ENCODE measurements at regions not wholly inside any gene's neighbourhood (a gene's known extent, or its start where the extent isn't known, plus 50 kb on each side); places are given as distances from the start of the nearest gene placed in this dataset.
A peak's percentile ranks its signal among the peaks of the same experiment; 100 is the strongest.

GRCh38 chr3:8441969-8442559 is 59.6 kb upstream of the LMCD1 start:
- Histone ChIP-seq H3K27ac (ENCODE audit: low read length) (no peak overlapping the region), H4K20me1 (ENCODE audit: insufficient read depth) (no peaks in the 10 kb centered on the region), H3F3A (ENCODE audit: insufficient read depth, low read length, poor library complexity, severe bottlenecking) (peaks cover 6% of the 10 kb centered on the region), H3K79me2 (replicated peaks; ENCODE audit: insufficient read depth, low read length) (no peaks in the 10 kb centered on the region), H3K9me2 (ENCODE audit: insufficient read depth, low read length) (no peaks in the 10 kb centered on the region), H3K9me3 (ENCODE audit: low read length) (no peaks in the 10 kb centered on the region), H3K4me3 (ENCODE audit: low read length) (no peak overlapping the region), H3K4me2 (ENCODE audit: low read length) (no peak overlapping the region), H3K36me3 (ENCODE audit: insufficient read depth, low read length) (no peaks in the 10 kb centered on the region), H3K9ac (ENCODE audit: low read length) (no peak overlapping the region), H2AFZ (ENCODE audit: low read depth, low read length) (no peak overlapping the region), H3K27me3 (ENCODE audit: insufficient read depth, low read depth, low read length) (no peaks in the 10 kb centered on the region)
- peak; percentile 87 for TF ChIP-seq SMC3 (conservative IDR thresholded peaks at IDR 0.05; ENCODE audit: poor library complexity)
- no peak for TF ChIP-seq TAF1 (IDR thresholded peaks at IDR 0.05; ENCODE audit: low read depth)
- no peak for TF ChIP-seq POLR2AphosphoS5 (IDR thresholded peaks at IDR 0.05)
- no peak for TF ChIP-seq EZH2 (IDR thresholded peaks at IDR 0.05; ENCODE audit: borderline replicate concordance, insufficient read depth, low read length, poor library complexity, severe bottlenecking)
- TF ChIP-seq, protein P1, sequence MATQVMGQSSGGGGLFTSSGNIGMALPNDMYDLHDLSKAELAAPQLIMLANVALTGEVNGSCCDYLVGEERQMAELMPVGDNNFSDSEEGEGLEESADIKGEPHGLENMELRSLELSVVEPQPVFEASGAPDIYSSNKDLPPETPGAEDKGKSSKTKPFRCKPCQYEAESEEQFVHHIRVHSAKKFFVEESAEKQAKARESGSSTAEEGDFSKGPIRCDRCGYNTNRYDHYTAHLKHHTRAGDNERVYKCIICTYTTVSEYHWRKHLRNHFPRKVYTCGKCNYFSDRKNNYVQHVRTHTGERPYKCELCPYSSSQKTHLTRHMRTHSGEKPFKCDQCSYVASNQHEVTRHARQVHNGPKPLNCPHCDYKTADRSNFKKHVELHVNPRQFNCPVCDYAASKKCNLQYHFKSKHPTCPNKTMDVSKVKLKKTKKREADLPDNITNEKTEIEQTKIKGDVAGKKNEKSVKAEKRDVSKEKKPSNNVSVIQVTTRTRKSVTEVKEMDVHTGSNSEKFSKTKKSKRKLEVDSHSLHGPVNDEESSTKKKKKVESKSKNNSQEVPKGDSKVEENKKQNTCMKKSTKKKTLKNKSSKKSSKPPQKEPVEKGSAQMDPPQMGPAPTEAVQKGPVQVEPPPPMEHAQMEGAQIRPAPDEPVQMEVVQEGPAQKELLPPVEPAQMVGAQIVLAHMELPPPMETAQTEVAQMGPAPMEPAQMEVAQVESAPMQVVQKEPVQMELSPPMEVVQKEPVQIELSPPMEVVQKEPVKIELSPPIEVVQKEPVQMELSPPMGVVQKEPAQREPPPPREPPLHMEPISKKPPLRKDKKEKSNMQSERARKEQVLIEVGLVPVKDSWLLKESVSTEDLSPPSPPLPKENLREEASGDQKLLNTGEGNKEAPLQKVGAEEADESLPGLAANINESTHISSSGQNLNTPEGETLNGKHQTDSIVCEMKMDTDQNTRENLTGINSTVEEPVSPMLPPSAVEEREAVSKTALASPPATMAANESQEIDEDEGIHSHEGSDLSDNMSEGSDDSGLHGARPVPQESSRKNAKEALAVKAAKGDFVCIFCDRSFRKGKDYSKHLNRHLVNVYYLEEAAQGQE (IDR thresholded peaks at IDR 0.05; ENCODE audit: borderline replicate concordance), result peak; percentile 100
- no peak for TF ChIP-seq EP300 (conservative IDR thresholded peaks at IDR 0.05; ENCODE audit: poor library complexity, severe bottlenecking)
- no peak for TF ChIP-seq MXI1 (conservative IDR thresholded peaks at IDR 0.05; ENCODE audit: poor library complexity, severe bottlenecking)
- TF ChIP-seq, protein P2, sequence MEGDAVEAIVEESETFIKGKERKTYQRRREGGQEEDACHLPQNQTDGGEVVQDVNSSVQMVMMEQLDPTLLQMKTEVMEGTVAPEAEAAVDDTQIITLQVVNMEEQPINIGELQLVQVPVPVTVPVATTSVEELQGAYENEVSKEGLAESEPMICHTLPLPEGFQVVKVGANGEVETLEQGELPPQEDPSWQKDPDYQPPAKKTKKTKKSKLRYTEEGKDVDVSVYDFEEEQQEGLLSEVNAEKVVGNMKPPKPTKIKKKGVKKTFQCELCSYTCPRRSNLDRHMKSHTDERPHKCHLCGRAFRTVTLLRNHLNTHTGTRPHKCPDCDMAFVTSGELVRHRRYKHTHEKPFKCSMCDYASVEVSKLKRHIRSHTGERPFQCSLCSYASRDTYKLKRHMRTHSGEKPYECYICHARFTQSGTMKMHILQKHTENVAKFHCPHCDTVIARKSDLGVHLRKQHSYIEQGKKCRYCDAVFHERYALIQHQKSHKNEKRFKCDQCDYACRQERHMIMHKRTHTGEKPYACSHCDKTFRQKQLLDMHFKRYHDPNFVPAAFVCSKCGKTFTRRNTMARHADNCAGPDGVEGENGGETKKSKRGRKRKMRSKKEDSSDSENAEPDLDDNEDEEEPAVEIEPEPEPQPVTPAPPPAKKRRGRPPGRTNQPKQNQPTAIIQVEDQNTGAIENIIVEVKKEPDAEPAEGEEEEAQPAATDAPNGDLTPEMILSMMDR (IDR thresholded peaks at IDR 0.05; ENCODE audit: poor library complexity, severe bottlenecking), result peak; percentile 78
- peak; percentile 80 for TF ChIP-seq RAD21 (conservative IDR thresholded peaks at IDR 0.05)

- Histone ChIP-seq H3K27ac (ENCODE audit: low read length) (peak overlapping the region; percentile 93), H3K9me2 (ENCODE audit: insufficient read depth, low read length) (no peaks in the 10 kb centered on the region), H3K9me3 (ENCODE audit: low read length) (no peaks in the 10 kb centered on the region), H3K27me3 (ENCODE audit: insufficient read depth, low read depth, low read length) (no peaks in the 10 kb centered on the region), H3K4me2 (ENCODE audit: low read length) (no peak overlapping the region), H3K79me2 (replicated peaks; ENCODE audit: insufficient read depth, low read length) (no peaks in the 10 kb centered on the region), H3K4me3 (ENCODE audit: low read length) (no peak overlapping the region), H4K20me1 (ENCODE audit: insufficient read depth) (no peaks in the 10 kb centered on the region), H3K9ac (ENCODE audit: low read length) (peak overlapping the region; percentile 57), H3F3A (ENCODE audit: insufficient read depth, low read length, poor library complexity, severe bottlenecking) (peaks cover 6% of the 10 kb centered on the region), H3K36me3 (ENCODE audit: insufficient read depth, low read length) (no peaks in the 10 kb centered on the region), H2AFZ (ENCODE audit: low read depth, low read length) (no peak overlapping the region)
- no peak for TF ChIP-seq POLR2AphosphoS5 (IDR thresholded peaks at IDR 0.05)
- TF ChIP-seq, protein P2 (IDR thresholded peaks at IDR 0.05; ENCODE audit: poor library complexity, severe bottlenecking), result no peak
- no peak for TF ChIP-seq MXI1 (conservative IDR thresholded peaks at IDR 0.05; ENCODE audit: poor library complexity, severe bottlenecking)
- TF ChIP-seq RAD21 (conservative IDR thresholded peaks at IDR 0.05), result no peak
- no peak for TF ChIP-seq EZH2 (IDR thresholded peaks at IDR 0.05; ENCODE audit: borderline replicate concordance, insufficient read depth, low read length, poor library complexity, severe bottlenecking)
- TF ChIP-seq TAF1 (IDR thresholded peaks at IDR 0.05; ENCODE audit: low read depth), result no peak
- no peak for TF ChIP-seq EP300 (conservative IDR thresholded peaks at IDR 0.05; ENCODE audit: poor library complexity, severe bottlenecking)
- no peak for TF ChIP-seq SMC3 (conservative IDR thresholded peaks at IDR 0.05; ENCODE audit: poor library complexity)
- TF ChIP-seq, protein P1 (IDR thresholded peaks at IDR 0.05; ENCODE audit: borderline replicate concordance), result no peak
These were observed 58.5 kb upstream of the LMCD1 start for GRCh38 chr3:8442993-8443650.
